Esophagus muscularis mucosa (tissue), 3 donors: ENCODE measurements at regions not wholly inside any gene's neighbourhood (a gene's known extent, or its start where the extent isn't known, plus 50 kb on each side); places are given as distances from the start of the nearest gene placed in this dataset.

ENCODE experiments used
- POLR2A ChIP-seq: fragments of 450-650 bp; IDR thresholded peaks from one replicate; pipeline ENCODE4 v1.6.1; 2017; ENCODE audit warnings: antibody characterized with exemption, moderate library complexity, mild to moderate bottlenecking, low read depth
- TF ChIP-seq, protein P1 (sequence below), 3 experiments: fragments of 200-600 bp in 2 of 3; fragments of 450-650 bp in 1 of 3; sonication (generic) in 2 of 3; IDR thresholded peaks; one replicate each; pipeline ENCODE4 v1.5.1; 2017 to 2019; ENCODE audit warnings: antibody characterized with exemption in 3 of 3, mild to moderate bottlenecking in 2 of 3, moderate library complexity in 1 of 3

DNA sequence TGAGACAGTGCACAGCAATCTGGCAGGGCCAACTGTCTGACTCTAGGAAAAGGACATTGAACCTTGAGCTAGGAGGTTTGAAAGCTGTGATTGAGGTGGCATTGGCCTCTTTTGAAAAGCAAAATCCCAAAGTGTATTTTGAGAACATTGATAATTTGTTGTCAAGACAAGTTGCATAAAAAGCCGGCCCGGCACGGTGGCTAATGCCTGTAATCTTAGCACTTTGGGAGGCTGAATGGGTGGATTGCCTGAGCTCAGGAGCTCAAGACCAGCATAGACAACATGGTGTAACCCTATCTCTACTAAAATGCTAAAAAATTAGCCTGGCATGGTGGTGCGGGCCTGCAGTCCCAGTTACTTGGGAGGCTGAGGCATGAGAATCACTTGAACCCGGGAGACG, 331.6 kb downstream of the DUSP6 start:
- TF ChIP-seq POLR2A = no peak
- TF ChIP-seq, protein P1, sequence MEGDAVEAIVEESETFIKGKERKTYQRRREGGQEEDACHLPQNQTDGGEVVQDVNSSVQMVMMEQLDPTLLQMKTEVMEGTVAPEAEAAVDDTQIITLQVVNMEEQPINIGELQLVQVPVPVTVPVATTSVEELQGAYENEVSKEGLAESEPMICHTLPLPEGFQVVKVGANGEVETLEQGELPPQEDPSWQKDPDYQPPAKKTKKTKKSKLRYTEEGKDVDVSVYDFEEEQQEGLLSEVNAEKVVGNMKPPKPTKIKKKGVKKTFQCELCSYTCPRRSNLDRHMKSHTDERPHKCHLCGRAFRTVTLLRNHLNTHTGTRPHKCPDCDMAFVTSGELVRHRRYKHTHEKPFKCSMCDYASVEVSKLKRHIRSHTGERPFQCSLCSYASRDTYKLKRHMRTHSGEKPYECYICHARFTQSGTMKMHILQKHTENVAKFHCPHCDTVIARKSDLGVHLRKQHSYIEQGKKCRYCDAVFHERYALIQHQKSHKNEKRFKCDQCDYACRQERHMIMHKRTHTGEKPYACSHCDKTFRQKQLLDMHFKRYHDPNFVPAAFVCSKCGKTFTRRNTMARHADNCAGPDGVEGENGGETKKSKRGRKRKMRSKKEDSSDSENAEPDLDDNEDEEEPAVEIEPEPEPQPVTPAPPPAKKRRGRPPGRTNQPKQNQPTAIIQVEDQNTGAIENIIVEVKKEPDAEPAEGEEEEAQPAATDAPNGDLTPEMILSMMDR (IDR thresholded peaks at IDR 0.05) = no peak
